Activated CD4-positive, alpha-beta T cell treated with anti-CD3 and anti-CD28 coated beads, Interleukin-2, amount 10 ng/mL, durations not matched to agents 24 days and 14 days (primary cell): ENCODE measurements at regions not wholly inside any gene's neighbourhood (a gene's known extent, or its start where the extent isn't known, plus 50 kb on each side); places are given as distances from the start of the nearest gene placed in this dataset.

Source experiments
- DNase-seq: peaks from one replicate; pipeline ENCODE4 v3.0.0; 2022
- H3K27ac Mint-ChIP-seq: one replicate; pipeline ENCODE4 v1.8.0; 2022; ENCODE audit warnings: mild to moderate bottlenecking, mixed read lengths
- H3K27me3 Mint-ChIP-seq: one replicate; pipeline ENCODE4 v1.8.0; 2022; ENCODE audit warnings: mixed read lengths
- H3K36me3 Mint-ChIP-seq: one replicate; pipeline ENCODE4 v1.8.0; 2022; ENCODE audit warnings: low read depth, mild to moderate bottlenecking, mixed read lengths
- H3K4me1 Mint-ChIP-seq: one replicate; pipeline ENCODE4 v1.8.0; 2021; ENCODE audit warnings: mixed read lengths
- H3K4me3 Mint-ChIP-seq: one replicate; pipeline ENCODE4 v1.8.0; 2022; ENCODE audit warnings: mild to moderate bottlenecking, moderate library complexity, mixed read lengths
- H3K9me3 Mint-ChIP-seq: one replicate; pipeline ENCODE4 v1.8.0; 2021; ENCODE audit warnings: mixed read lengths
- intact Hi-C: fragments of 100-400 bp; cut with micrococcal nuclease; formaldehyde crosslinking; loops from one replicate; pipeline ENCODE4 v1.15.1; 2023

DNA sequence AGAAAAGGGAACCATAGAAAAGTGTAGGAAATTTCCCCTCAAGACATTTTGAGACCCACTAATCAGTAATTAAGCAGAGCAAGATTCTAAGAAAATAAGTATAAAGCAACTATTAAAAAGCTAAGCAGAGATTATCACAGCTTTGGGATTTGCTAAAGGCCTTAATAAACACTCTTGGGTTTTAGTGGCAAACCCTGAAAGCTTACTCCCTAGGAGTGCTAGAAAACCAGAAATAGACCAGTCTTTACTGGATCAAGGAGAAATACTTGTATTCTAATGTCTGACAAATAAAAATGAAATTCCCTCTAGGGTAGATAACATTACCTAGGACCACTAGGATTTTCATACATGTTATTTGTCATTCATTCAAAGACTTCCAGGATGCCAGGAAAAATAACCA, 510.8 kb downstream of the SPATA31D1 start:
- H3K4me1 Mint-ChIP-seq: no peaks in the 10 kb centered on the region
- no peaks in the 10 kb centered on the region for H3K36me3 Mint-ChIP-seq
- H3K27me3 Mint-ChIP-seq: no peaks in the 10 kb centered on the region
- no peak for DNase-seq
- intact Hi-C loops: no loop called here
- H3K27ac Mint-ChIP-seq: no peak overlapping the region
- H3K9me3 Mint-ChIP-seq: no peaks in the 10 kb centered on the region
- no peak overlapping the region for H3K4me3 Mint-ChIP-seq

DNA sequence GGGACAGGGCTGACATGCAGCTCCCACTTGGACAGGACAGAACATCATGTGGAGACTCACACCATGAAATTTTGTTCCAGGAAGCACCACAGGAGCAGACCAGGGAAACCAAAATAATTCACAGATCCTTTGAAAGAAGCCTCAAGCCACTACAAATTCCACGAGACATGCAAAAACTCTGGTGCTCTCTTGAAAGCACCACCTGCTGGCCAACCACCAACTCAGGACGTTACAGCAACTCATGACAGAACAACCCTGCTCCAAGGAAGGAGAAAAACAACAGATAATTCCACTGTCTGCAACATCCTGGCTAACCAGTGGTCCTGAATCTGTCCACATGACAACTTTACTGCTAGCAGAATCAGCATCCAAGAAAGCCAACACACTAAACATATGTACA, 516.0 kb downstream of the SPATA31D1 start:
- no peak overlapping the region for H3K27ac Mint-ChIP-seq
- no peak overlapping the region for H3K4me3 Mint-ChIP-seq
- no peak for DNase-seq
- intact Hi-C loops: no loop called here
- H3K27me3 Mint-ChIP-seq: no peaks in the 10 kb centered on the region
- H3K4me1 Mint-ChIP-seq: no peaks in the 10 kb centered on the region
- H3K36me3 Mint-ChIP-seq: no peaks in the 10 kb centered on the region
- no peaks in the 10 kb centered on the region for H3K9me3 Mint-ChIP-seq

DNA sequence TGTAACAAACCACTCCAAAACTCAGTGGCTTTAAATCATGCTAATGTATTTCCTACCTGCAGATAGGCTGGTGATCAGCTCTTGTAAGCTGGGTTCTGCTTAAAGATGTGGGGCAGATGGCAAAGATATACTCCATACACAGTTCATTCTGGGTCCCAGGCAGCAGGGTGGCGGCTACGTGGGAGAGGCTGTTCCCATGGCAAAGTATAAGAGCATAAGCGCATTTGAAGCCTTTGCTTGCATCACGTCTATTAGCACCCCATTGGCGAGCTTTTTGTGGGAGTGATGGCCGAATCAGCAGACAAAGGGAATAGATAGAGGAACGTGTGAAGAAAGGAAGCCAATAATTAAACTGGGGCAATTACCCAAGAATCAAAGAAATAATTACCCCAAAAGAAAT, 523.1 kb downstream of the SPATA31D1 start:
- no peaks in the 10 kb centered on the region for H3K9me3 Mint-ChIP-seq

GRCh38 chr9:82512728-82513127, 524.2 kb downstream of the SPATA31D1 start:
- intact Hi-C loops: no loop called here
- Mint-ChIP-seq H3K4me3 (no peak overlapping the region), H3K36me3 (no peaks in the 10 kb centered on the region), H3K9me3 (no peaks in the 10 kb centered on the region), H3K27me3 (no peaks in the 10 kb centered on the region), H3K4me1 (no peaks in the 10 kb centered on the region), H3K27ac (no peak overlapping the region)
- no peak for DNase-seq

More for the DNA sequence above, 523.1 kb downstream of the SPATA31D1 start:
- Mint-ChIP-seq H3K27me3 (no peaks in the 10 kb centered on the region), H3K4me1 (no peaks in the 10 kb centered on the region), H3K27ac (no peak overlapping the region), H3K4me3 (no peak overlapping the region), H3K36me3 (no peaks in the 10 kb centered on the region)
- intact Hi-C loops: no loop called here
- DNase-seq: no peak

DNA sequence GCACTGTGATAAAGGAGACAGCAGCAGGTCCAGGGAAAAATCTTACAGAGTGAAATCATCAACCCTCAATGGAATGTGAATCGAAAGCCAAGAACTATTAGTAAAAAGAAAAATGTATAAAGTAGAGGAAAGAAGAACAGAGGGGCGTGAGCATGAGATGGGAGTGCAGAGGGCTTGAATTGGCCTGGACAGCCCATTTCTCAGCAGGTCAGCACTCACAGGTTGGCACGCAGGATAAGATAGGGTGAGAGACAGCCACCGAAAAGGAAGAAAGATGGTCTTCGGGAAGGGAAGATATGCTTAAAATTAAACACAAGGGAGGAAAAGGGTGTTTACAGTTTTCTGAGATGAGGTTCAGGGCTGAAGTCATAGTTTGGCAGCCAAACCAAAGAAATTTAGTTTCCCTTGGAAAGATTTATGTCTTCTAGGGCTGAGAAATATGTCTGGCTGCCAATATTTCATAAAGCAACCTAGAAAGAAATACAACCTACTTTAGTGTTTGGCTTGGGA, 524.7 kb downstream of the SPATA31D1 start:
- Mint-ChIP-seq H3K27ac (no peak overlapping the region), H3K27me3 (no peaks in the 10 kb centered on the region), H3K36me3 (no peaks in the 10 kb centered on the region), H3K4me3 (no peak overlapping the region), H3K4me1 (no peaks in the 10 kb centered on the region), H3K9me3 (no peaks in the 10 kb centered on the region)
- intact Hi-C loops: no loop called here
- no peak for DNase-seq

DNA sequence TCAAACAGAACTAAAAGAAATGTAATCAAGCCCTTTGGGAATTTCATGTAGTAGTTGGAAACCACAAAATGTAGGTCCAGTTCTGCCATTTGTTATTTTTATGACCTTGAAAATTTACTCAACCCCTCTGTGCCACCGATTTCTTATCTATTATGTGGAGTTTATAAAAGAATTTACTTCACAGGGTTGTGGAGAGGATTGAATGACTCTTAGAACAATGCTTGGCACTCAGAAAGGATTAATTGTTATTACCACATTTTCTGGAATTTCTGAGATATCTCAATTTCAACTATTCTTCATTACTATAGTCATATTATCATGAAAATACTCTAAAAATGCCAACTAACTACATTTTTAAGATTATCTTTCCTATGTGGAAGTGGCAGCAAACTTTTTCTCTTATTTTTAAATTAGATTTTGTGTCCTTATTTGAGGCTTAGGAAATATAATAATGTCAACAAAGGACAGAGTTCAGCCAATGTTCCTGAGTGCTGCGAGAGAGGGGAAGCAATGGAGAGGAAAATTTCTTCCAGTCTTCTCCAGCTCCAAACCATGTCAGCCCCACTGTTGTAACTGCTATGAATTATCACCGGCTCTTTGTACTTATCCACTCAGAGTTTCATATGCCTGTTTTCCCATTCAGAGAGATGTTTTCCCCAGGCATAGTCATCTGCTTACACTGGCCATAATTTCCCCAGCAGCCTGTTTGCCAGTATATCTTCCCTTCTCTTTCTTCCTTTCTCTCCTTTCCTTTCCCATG, 525.6 kb downstream of the SPATA31D1 start:
- H3K27ac Mint-ChIP-seq: no peak overlapping the region
- H3K9me3 Mint-ChIP-seq: no peaks in the 10 kb centered on the region
- no peaks in the 10 kb centered on the region for H3K27me3 Mint-ChIP-seq
- DNase-seq: no peak
- H3K4me1 Mint-ChIP-seq: no peaks in the 10 kb centered on the region
- intact Hi-C loops: no loop called here
- H3K36me3 Mint-ChIP-seq: no peaks in the 10 kb centered on the region
- no peak overlapping the region for H3K4me3 Mint-ChIP-seq

DNA sequence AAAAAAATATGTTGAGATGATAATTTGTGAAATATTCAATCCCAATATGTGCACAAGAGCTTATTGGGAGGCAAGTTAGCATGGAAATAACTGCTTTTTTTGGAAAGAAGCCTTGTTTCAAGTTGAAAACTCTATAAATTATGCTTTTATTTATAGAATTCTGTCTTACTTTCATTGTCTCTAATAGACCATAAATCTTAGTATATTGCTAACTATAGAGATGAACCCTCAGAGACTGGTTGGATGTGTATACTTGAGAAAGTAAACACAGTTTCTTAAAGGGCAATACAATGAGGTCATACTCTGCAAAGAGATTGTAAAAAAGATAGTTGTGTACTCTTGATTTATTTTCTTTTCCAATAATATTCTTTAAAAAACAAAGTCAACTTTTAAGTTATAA, 530.3 kb downstream of the SPATA31D1 start:
- Mint-ChIP-seq H3K4me3 (no peak overlapping the region), H3K27me3 (no peaks in the 10 kb centered on the region), H3K9me3 (peaks cover 4% of the 10 kb centered on the region), H3K4me1 (no peaks in the 10 kb centered on the region), H3K27ac (no peak overlapping the region), H3K36me3 (no peaks in the 10 kb centered on the region)
- intact Hi-C loops: no loop called here
- no peak for DNase-seq

DNA sequence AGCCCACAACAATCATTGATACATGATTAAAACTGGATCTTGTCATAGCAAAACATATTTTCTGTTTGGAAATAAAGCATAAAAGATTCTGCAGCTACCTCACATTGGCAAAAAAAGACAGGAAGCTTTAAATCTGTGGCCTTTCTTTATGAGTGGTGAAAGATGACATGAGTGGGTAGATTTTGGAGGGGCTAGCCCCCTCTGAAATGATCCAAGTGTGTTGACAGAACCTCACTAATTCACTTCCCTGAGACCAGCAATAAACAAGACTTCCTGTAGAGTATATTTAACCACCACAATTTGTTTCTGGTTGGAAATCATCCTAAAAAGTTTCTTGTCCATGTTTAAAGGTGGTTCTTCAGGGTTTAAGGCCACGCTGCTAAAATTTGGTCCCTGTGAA, 530.8 kb downstream of the SPATA31D1 start:
- H3K27ac Mint-ChIP-seq: no peak overlapping the region
- no peak overlapping the region for H3K4me3 Mint-ChIP-seq
- no peaks in the 10 kb centered on the region for H3K4me1 Mint-ChIP-seq
- peaks cover 4% of the 10 kb centered on the region for H3K9me3 Mint-ChIP-seq
- no peaks in the 10 kb centered on the region for H3K27me3 Mint-ChIP-seq
- DNase-seq: no peak
- intact Hi-C loops: no loop called here
- no peaks in the 10 kb centered on the region for H3K36me3 Mint-ChIP-seq

DNA sequence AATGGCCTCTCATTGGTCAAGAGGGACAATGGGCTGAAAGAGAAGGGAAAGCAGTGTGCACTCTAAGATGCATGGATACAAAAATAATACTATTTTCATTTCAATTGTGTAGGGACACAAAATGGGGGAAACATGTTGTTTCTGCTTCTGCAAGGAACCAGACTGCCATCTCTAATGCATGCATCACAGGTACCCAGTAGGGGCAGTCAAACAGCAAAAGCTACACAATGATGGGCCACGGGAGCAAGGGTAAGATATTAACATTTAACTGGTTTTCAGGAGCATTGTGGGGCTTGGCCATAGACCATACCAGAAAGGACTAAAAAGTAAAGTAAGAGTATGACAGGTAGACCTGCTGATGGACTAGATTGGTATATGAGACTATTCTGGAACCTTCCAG, 535.8 kb downstream of the SPATA31D1 start:
- intact Hi-C loops: no loop called here
- Mint-ChIP-seq H3K4me1 (no peaks in the 10 kb centered on the region), H3K9me3 (peaks cover 15% of the 10 kb centered on the region), H3K27ac (no peak overlapping the region), H3K27me3 (no peaks in the 10 kb centered on the region), H3K36me3 (no peaks in the 10 kb centered on the region), H3K4me3 (no peak overlapping the region)
- no peak for DNase-seq

DNA sequence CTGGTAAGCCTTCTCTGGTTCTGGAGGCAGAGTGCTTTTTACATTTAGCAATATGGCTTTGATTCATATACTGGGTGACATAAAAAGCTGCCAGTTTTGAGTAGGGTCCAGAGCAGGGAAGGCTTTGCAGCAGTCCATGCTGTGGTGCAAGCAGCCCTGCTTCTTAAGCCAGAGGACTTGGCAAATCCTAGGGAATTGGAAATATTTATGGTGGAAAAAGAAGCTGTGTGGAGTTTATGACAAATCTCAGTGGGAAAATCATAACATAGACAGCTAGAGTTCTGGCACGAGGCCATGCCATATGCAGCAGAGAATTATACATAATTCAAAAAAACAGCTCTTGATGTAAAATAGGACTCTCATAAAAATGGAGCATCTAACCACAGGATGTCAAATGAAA, 536.4 kb downstream of the RASEF start:
- Mint-ChIP-seq H3K36me3 (no peaks in the 10 kb centered on the region), H3K4me1 (no peaks in the 10 kb centered on the region), H3K27ac (no peak overlapping the region), H3K27me3 (no peaks in the 10 kb centered on the region), H3K9me3 (peaks cover 12% of the 10 kb centered on the region), H3K4me3 (no peak overlapping the region)
- no peak for DNase-seq
- intact Hi-C loops: no loop called here

DNA sequence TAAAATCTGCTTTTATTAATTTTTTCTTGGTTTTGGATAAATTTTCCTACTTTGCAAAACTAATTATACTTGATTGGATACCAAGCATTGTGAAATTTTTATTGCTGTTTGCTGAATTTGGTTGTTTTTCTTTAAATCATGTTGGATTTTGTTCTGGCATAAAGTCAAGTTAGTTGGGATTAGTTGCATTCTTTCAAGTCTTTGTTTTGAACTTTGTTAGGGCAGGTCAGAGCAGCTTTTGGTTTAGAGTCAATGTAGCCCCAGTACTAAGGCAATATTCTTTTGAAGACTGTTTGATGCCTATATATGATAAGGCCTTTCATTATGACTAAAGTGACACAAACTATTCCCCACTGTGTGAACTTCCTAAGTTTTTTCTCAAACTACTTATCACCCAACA, 531.1 kb downstream of the RASEF start:
- Mint-ChIP-seq H3K9me3 (peaks cover 5% of the 10 kb centered on the region), H3K4me1 (no peaks in the 10 kb centered on the region), H3K36me3 (no peaks in the 10 kb centered on the region), H3K27ac (no peak overlapping the region), H3K4me3 (no peak overlapping the region), H3K27me3 (no peaks in the 10 kb centered on the region)
- intact Hi-C loops: no loop called here
- no peak for DNase-seq

DNA sequence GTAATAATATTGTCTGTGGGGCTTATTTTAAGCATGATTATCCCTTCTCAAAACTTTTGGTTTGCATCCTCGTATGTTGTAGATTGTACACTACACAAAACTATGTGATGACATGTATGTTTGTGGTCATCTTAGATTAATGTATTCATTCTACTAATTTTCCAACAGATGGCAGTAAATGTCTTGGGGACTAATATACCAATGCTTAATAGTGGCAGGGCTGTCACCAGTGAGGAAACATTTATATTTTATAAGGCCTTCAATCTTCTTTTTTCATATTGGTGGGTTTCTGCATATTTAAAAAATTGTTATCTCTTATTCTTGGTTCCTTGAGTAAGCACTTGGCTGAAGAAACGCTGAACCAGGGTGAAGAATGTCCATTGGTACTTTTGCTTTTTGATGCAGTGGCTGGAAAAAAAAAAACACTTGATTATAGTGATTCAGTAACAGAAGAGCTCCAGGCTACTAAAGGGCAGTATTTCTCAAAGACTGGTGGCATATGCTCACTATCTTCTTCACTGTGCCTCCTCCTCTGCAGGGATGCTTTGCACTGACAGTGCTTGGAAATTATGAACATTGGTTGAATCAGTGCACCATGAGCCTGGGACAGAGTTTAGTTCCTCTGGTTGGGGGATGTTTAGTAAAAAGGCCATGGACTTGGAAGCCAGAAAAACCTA, 530.3 kb downstream of the RASEF start:
- no peaks in the 10 kb centered on the region for H3K4me1 Mint-ChIP-seq
- H3K9me3 Mint-ChIP-seq: peaks cover 5% of the 10 kb centered on the region
- intact Hi-C loops: no loop called here
- no peaks in the 10 kb centered on the region for H3K27me3 Mint-ChIP-seq
- no peaks in the 10 kb centered on the region for H3K36me3 Mint-ChIP-seq
- no peak for DNase-seq
- no peak overlapping the region for H3K4me3 Mint-ChIP-seq
- H3K27ac Mint-ChIP-seq: no peak overlapping the region

DNA sequence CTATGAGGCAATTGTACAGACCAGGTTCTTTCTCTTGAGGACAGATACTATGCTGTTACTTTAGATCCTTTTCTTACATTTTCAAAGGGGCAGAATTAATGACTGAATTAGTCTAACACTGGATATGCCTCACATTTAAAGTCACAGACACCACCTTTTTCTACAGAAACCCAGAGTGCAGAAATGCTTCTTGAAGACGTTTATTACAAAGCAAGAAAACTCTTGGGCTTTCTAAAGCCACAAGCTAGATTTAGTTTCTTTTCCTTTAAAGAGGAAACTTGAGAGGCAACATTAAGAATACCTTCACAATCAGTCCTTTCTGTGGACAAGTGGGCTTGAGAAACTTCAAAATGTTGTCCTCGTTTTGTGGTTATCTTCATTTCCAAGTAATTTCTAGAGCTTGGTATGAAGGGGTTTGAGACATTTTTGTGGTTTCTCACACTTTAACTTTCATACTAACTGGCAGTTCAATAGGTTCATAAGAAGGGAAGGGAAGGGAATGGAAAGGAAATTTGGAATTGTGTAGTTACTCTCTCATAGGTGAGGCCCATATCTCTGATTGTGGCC, 527.4 kb downstream of the RASEF start:
- Mint-ChIP-seq H3K27me3 (no peaks in the 10 kb centered on the region), H3K27ac (no peak overlapping the region), H3K4me3 (no peak overlapping the region), H3K4me1 (no peaks in the 10 kb centered on the region), H3K36me3 (no peaks in the 10 kb centered on the region), H3K9me3 (no peaks in the 10 kb centered on the region)
- intact Hi-C loops: no loop called here
- DNase-seq: no peak

DNA sequence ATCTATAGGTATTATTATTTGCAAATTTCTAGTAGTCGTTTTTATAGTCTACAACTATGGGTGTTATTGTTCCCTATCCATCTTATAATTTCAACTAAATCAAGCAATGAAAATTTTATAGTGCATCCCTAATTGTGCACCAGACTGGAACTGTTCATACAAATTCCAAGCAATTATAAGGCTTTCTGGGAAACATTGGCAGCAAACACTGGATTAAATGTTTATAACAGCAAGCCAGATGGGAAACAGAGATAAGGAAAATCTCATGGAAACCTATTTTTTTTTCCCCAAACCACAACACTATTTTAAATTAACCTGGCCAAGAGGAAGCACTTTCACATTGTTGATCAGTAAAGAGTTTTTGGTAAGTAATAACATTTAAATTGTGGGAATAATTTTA, 524.3 kb downstream of the RASEF start:
- DNase-seq: no peak
- no peaks in the 10 kb centered on the region for H3K27me3 Mint-ChIP-seq
- no peak overlapping the region for H3K4me3 Mint-ChIP-seq
- H3K4me1 Mint-ChIP-seq: no peaks in the 10 kb centered on the region
- no peaks in the 10 kb centered on the region for H3K36me3 Mint-ChIP-seq
- no peak overlapping the region for H3K27ac Mint-ChIP-seq
- no peaks in the 10 kb centered on the region for H3K9me3 Mint-ChIP-seq
- intact Hi-C loops: no loop called here
